Neuronal stem cell (in vitro differentiated cells): ENCODE measurements at regions not wholly inside any gene's neighbourhood (a gene's known extent, or its start where the extent isn't known, plus 50 kb on each side); places are given as distances from the start of the nearest gene placed in this dataset.

ENCODE experiments used
- DNase-seq: peaks from one replicate; pipeline ENCODE4 v3.0.0-alpha.2; 2013; ENCODE audit warnings: low spot score
- H2AFZ ChIP-seq: one replicate; pipeline ENCODE4 v1.6.1; 2013; ENCODE audit warnings: mild to moderate bottlenecking, low read length, inconsistent platforms
- H2AK5ac ChIP-seq: 2 replicates; pipeline ENCODE4 v1.6.1; 2013; ENCODE audit warnings: low read depth, mild to moderate bottlenecking, inconsistent platforms, low read length, moderate library complexity, mixed read lengths
- H2BK120ac ChIP-seq: 2 replicates; pipeline ENCODE4 v1.6.1; 2013; ENCODE audit warnings: low read depth, mild to moderate bottlenecking, inconsistent platforms, low read length, moderate library complexity, mixed read lengths
- H2BK12ac ChIP-seq: one replicate; pipeline ENCODE4 v1.6.1; 2013; ENCODE audit warnings: low read length, inconsistent platforms
- H2BK15ac ChIP-seq: 2 replicates; pipeline ENCODE4 v1.6.1; 2013; ENCODE audit warnings: mild to moderate bottlenecking, low read length, inconsistent platforms, mixed read lengths
- H2BK5ac ChIP-seq: one replicate; pipeline ENCODE4 v1.6.1; 2013; ENCODE audit warnings: inconsistent platforms, mild to moderate bottlenecking, low read length, moderate library complexity
- H3K14ac ChIP-seq: one replicate; pipeline ENCODE4 v1.6.1; 2013; ENCODE audit warnings: low read length, inconsistent platforms
- H3K18ac ChIP-seq: 2 replicates; pipeline ENCODE4 v1.6.1; 2013; ENCODE audit warnings: low read length, inconsistent platforms
- H3K23ac ChIP-seq: 2 replicates; pipeline ENCODE4 v1.6.1; 2013; ENCODE audit warnings: low read depth, mild to moderate bottlenecking, mixed read lengths, low read length, inconsistent platforms; ENCODE audit not compliant: poor library complexity
- H3K27ac ChIP-seq: replicated peaks from 3 replicates; pipeline ENCODE4 v1.5.1; 2013; ENCODE audit warnings: low read length, inconsistent platforms
- H3K27me3 ChIP-seq, 3 experiments: 2 replicates each; pipeline ENCODE4 v1.6.1; 2013; ENCODE audit warnings: low read length in 3 of 3, mild to moderate bottlenecking in 2 of 3, inconsistent platforms in 1 of 3, low read depth in 1 of 3, mixed read lengths in 1 of 3, moderate library complexity in 1 of 3; ENCODE audit not compliant: control insufficient read depth in 3 of 3, insufficient read depth in 3 of 3
- H3K36me3 ChIP-seq, 2 donors: replicated peaks in 1 of 2; 2 replicates each; pipeline ENCODE4 v1.6.1; 2013; ENCODE audit warnings: low read length in 2 of 2; ENCODE audit not compliant: control insufficient read depth in 2 of 2, insufficient read depth in 2 of 2
- H3K4ac ChIP-seq: 2 replicates; pipeline ENCODE4 v1.6.1; 2013; ENCODE audit warnings: inconsistent platforms, mild to moderate bottlenecking, low read length, moderate library complexity
- H3K4me1 ChIP-seq, 2 donors: 1 replicate in 1 of 2; 2 replicates in 1 of 2; pipeline ENCODE4 v1.6.1; 2013; ENCODE audit warnings: low read length in 2 of 2, low read depth in 1 of 2; ENCODE audit not compliant: control insufficient read depth in 2 of 2, insufficient read depth in 1 of 2
- H3K4me2 ChIP-seq: one replicate; pipeline ENCODE4 v1.6.1; 2013; ENCODE audit warnings: mild to moderate bottlenecking, low read length, inconsistent platforms; ENCODE audit not compliant: insufficient read depth, poor library complexity, severe bottlenecking
- H3K4me3 ChIP-seq, 2 donors: 2 replicates each; pipeline ENCODE4 v1.5.1; 2013; ENCODE audit warnings: low read length in 2 of 2, mild to moderate bottlenecking in 2 of 2, inconsistent platforms in 1 of 2, moderate library complexity in 1 of 2
- H3K79me1 ChIP-seq: one replicate; pipeline ENCODE4 v1.6.1; 2013; ENCODE audit warnings: low read depth, mild to moderate bottlenecking, inconsistent platforms, low read length, moderate library complexity
- H3K9ac ChIP-seq: one replicate; pipeline ENCODE4 v1.6.1; 2013; ENCODE audit warnings: mild to moderate bottlenecking, low read depth, low read length, inconsistent platforms; ENCODE audit not compliant: poor library complexity
- H3K9me3 ChIP-seq, 2 donors: replicated peaks in 1 of 2; 2 replicates each; pipeline versions ENCODE3 to v1.6.1; 2013; ENCODE audit warnings: low read length in 2 of 2, mild to moderate bottlenecking in 2 of 2, inconsistent platforms in 1 of 2, low read depth in 1 of 2, mixed read lengths in 1 of 2, moderate library complexity in 1 of 2; ENCODE audit not compliant: control insufficient read depth in 2 of 2, insufficient read depth in 1 of 2
- H4K8ac ChIP-seq: one replicate; pipeline ENCODE4 v1.6.1; 2013; ENCODE audit warnings: low read depth, mild to moderate bottlenecking, inconsistent platforms, low read length, moderate library complexity
- H4K91ac ChIP-seq: one replicate; pipeline ENCODE4 v1.6.1; 2013; ENCODE audit warnings: low read length, low read depth, mild to moderate bottlenecking, inconsistent platforms; ENCODE audit not compliant: poor library complexity
- WGBS, 2 donors: extraction: QIAGEN DNeasy Blood & Tissue Kit; methylation state at CpG; one replicate each; pipeline ENCODE4 v1.1.7; 2013; ENCODE audit warnings: missing lambda C conversion rate in 2 of 2, mixed read lengths in 1 of 2; ENCODE audit not compliant: insufficient read length in 2 of 2, insufficient replicate concordance in 1 of 2; ENCODE audit errors: extremely low coverage in 2 of 2; 5-methylcytosine and 5-hydroxymethylcytosine counted together

- DNase-seq: no peak
- Histone ChIP-seq H2BK15ac (no peak overlapping the region), H3K4ac (no peak overlapping the region), H4K91ac (no peak overlapping the region), H3K79me1 (no peaks in the 10 kb centered on the region), H3K14ac (no peak overlapping the region), H3K9me3 (no peaks in the 10 kb centered on the region), H3K36me3 (no peaks in the 10 kb centered on the region), H3K18ac (no peak overlapping the region), H3K27me3 (no peaks in the 10 kb centered on the region), H2BK12ac (no peak overlapping the region), H3K23ac (no peak overlapping the region), H3K9ac (no peak overlapping the region), H2BK120ac (no peak overlapping the region), H3K4me3 (no peak overlapping the region), H3K4me2 (no peak overlapping the region), H2BK5ac (no peak overlapping the region), H2AFZ (no peak overlapping the region), H4K8ac (no peak overlapping the region), H2AK5ac (no peak overlapping the region), H3K4me1 (peaks cover 0 to 3% of the 10 kb centered on the region in 2 donors), H3K27ac (no peak overlapping the region)
- WGBS, 2 donors: no CpG with 5 or more reads among the region's 6 CpGs
Observed at GRCh38 chr14:86179980-86180379, 650.0 kb downstream of the FLRT2 start.

DNA sequence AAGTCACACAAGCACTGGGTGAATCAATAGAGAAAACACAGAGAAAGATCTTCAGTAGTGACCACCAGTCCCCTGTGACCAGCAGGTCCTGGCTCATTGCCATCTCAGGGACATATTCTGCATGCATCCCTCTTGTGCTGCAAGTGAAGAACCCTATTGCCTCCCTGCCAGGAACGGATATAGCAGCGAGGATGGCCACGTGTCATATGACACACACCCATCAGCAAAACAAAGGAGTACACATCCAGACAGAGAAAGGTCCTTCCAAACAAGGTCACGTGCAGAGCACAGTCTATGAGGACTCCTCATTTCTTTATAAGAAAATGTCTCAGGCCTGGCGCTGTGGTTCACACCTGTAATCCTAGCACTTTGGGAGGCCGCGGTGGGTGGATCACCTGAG lies 638.4 kb downstream of the FLRT2 start:
- no peak overlapping the region for H4K8ac ChIP-seq
- H2BK12ac ChIP-seq: no peak overlapping the region
- H2BK120ac ChIP-seq: no peak overlapping the region
- no peak overlapping the region for H3K9ac ChIP-seq
- H3K27ac ChIP-seq: no peak overlapping the region
- no peak overlapping the region for H3K18ac ChIP-seq
- no peak overlapping the region for H3K23ac ChIP-seq
- no peak overlapping the region for H2BK15ac ChIP-seq
- no peaks in the 10 kb centered on the region for H3K36me3 ChIP-seq
- no peak overlapping the region for H3K4ac ChIP-seq
- no peaks in the 10 kb centered on the region for H3K9me3 ChIP-seq
- H3K4me2 ChIP-seq: no peak overlapping the region
- no peaks in the 10 kb centered on the region for H3K27me3 ChIP-seq
- no CpG with 5 or more reads among the region's 7 CpGs for WGBS, 2 donors
- no peak for DNase-seq
- H2BK5ac ChIP-seq: no peak overlapping the region
- H3K4me3 ChIP-seq: no peak overlapping the region
- H2AK5ac ChIP-seq: no peak overlapping the region
- no peak overlapping the region for H3K14ac ChIP-seq
- H2AFZ ChIP-seq: no peak overlapping the region
- no peaks in the 10 kb centered on the region for H3K79me1 ChIP-seq
- no peak overlapping the region for H4K91ac ChIP-seq
- H3K4me1 ChIP-seq: no peaks in the 10 kb centered on the region

DNA sequence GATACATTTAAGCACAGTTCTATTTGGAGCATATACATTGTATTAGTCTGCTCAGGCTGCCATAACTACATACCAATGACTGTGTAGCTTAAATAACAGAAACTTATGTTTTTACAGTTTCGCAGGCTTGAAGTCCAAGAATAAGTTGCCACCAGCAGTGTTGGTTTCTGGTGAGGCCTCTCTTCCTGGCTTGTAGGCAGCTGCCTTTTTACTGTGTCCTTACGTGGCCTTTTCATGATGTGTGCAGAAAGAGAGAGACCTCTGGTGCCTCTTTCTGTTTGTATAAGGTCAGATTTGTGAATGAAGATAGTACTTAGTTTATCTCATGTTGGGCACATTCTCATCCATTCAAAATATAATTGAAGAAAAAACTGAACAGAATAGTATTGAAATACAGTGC lies 636.6 kb downstream of the FLRT2 start:
- no peak overlapping the region for H4K91ac ChIP-seq
- no peak overlapping the region for H3K4ac ChIP-seq
- H3K4me3 ChIP-seq: no peak overlapping the region
- H3K4me1 ChIP-seq: no peaks in the 10 kb centered on the region
- H3K36me3 ChIP-seq: no peaks in the 10 kb centered on the region
- no peak overlapping the region for H2BK120ac ChIP-seq
- H3K27ac ChIP-seq: no peak overlapping the region
- no peak overlapping the region for H2AFZ ChIP-seq
- no peak overlapping the region for H2AK5ac ChIP-seq
- no peak overlapping the region for H2BK12ac ChIP-seq
- H3K23ac ChIP-seq: no peak overlapping the region
- H2BK15ac ChIP-seq: no peak overlapping the region
- no peak overlapping the region for H3K14ac ChIP-seq
- H3K9ac ChIP-seq: no peak overlapping the region
- WGBS, 2 donors: no CpG with 5 or more reads among the region's 2 CpGs
- no peak for DNase-seq
- H3K27me3 ChIP-seq: no peaks in the 10 kb centered on the region
- H3K79me1 ChIP-seq: no peaks in the 10 kb centered on the region
- no peak overlapping the region for H3K4me2 ChIP-seq
- H3K9me3 ChIP-seq: no peaks in the 10 kb centered on the region
- no peak overlapping the region for H2BK5ac ChIP-seq
- no peak overlapping the region for H4K8ac ChIP-seq
- H3K18ac ChIP-seq: no peak overlapping the region

DNA sequence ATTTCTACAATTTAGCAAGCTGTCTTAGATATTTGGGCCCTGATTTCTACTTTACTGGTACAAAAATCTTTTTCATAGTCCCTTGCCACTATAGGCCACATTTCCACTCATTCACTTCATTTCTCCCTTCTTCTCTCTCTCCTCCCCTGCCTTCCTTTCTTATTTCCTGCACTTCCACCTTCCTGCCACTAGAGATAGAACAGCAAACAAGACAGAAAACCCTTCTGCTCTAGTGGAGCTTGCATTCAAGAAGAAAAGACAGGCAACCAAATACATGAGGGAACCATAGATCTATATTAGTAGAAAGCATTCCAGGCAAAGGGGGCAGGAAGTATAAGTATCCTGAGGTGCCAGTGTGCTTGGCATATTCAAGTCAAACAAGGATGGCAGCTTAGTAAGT lies 623.5 kb downstream of the FLRT2 start:
- no peak overlapping the region for H3K4me3 ChIP-seq
- H3K4ac ChIP-seq: no peak overlapping the region
- H4K8ac ChIP-seq: no peak overlapping the region
- no peak overlapping the region for H3K18ac ChIP-seq
- H3K9ac ChIP-seq: no peak overlapping the region
- no peak overlapping the region for H2AK5ac ChIP-seq
- no peaks in the 10 kb centered on the region for H3K4me1 ChIP-seq
- no peak overlapping the region for H2BK12ac ChIP-seq
- no peak overlapping the region for H2AFZ ChIP-seq
- no peaks in the 10 kb centered on the region for H3K9me3 ChIP-seq
- no peak overlapping the region for H3K14ac ChIP-seq
- H2BK5ac ChIP-seq: no peak overlapping the region
- no peak overlapping the region for H2BK15ac ChIP-seq
- H3K27me3 ChIP-seq: no peaks in the 10 kb centered on the region
- no peak overlapping the region for H3K23ac ChIP-seq
- H3K79me1 ChIP-seq: no peaks in the 10 kb centered on the region
- H3K27ac ChIP-seq: no peak overlapping the region
- no peaks in the 10 kb centered on the region for H3K36me3 ChIP-seq
- H4K91ac ChIP-seq: no peak overlapping the region
- DNase-seq: no peak
- no peak overlapping the region for H2BK120ac ChIP-seq
- no peak overlapping the region for H3K4me2 ChIP-seq
